AG04450 (cell line): ENCODE measurements at regions not wholly inside any gene's neighbourhood (a gene's known extent, or its start where the extent isn't known, plus 50 kb on each side); places are given as distances from the start of the nearest gene placed in this dataset.

Source experiments
- CTCF ChIA-PET: fragments of 300-600, 350-600 bp; formaldehyde crosslinking; extraction: SDS; loops from one replicate; lab custom pipeline; 2022; ENCODE audit warnings: antibody characterized with exemption, inconsistent platforms; lab: Charles Lee
- POLR2A ChIA-PET: fragments of 350-600 bp; formaldehyde crosslinking; extraction: SDS; loops from one replicate; lab custom pipeline; 2021; ENCODE audit warnings: antibody characterized with exemption, inconsistent platforms; lab: Yijun Ruan, JAX
- DNase-seq: peaks from one replicate; pipeline ENCODE4 v3.0.0-alpha.2; 2011; ENCODE audit warnings: low read depth, low spot score
- H3K27ac ChIP-seq: one replicate; pipeline ENCODE4 v1.5.1; 2012; ENCODE audit warnings: low read depth, low read length, control low read depth
- H3K27me3 ChIP-seq: one replicate; pipeline ENCODE4 v1.6.0; 2012; ENCODE audit warnings: low read length; ENCODE audit not compliant: control insufficient read depth, insufficient read depth
- H3K4me3 ChIP-seq: 2 replicates; pipeline ENCODE4 v1.5.1; 2011; ENCODE audit warnings: mild to moderate bottlenecking, low read depth, low read length, control low read depth
- H3K9me3 ChIP-seq: 2 replicates; pipeline ENCODE4 v1.5.1; 2012; ENCODE audit warnings: low read length; ENCODE audit not compliant: control insufficient read depth, insufficient read depth
- CTCF ChIP-seq: IDR thresholded peaks from 2 replicates; pipeline ENCODE4 v1.5.1; 2011; ENCODE audit warnings: low read depth, low read length, control low read depth, inconsistent platforms

DNA sequence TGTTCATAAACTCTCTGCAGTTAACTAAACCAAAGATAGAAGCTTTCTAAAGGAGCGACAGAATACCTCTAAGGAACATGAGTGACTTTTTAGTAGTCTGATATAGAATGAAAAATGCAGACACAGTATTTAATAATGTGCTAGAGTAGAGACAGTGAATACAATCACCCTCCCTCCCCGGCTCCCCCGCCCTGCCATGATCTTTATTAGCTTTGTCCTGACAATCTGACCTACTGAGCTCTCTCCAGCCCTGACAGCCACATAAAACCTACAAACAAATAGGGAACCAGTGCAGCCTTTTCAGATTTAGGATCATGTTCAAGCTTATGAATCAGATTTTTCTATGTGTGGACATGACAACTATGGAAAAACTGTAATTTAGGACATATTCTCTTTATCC is 777.6 kb upstream of the FANCL start:
- no peak for TF ChIP-seq CTCF
- H3K27ac ChIP-seq: no peak overlapping the region
- POLR2A ChIA-PET: no interaction called here
- CTCF ChIA-PET: interaction anchor here (0.5 kb wide), 1 partner anchor 909 kb away, joined by 3 read pairs; no protein-coding TSS in a partner anchor
- no peak for DNase-seq
- H3K4me3 ChIP-seq: no peak overlapping the region
- no peaks in the 10 kb centered on the region for H3K27me3 ChIP-seq
- no peaks in the 10 kb centered on the region; the same call in 1 of the 2 replicates for H3K9me3 ChIP-seq

GRCh38 chr2:59015027-59015426 is 773.9 kb upstream of the FANCL start:
- POLR2A ChIA-PET: no interaction called here
- CTCF ChIA-PET: interaction anchor here (2.5 kb wide), 1 partner anchor 10 kb away, joined by 11 read pairs; no protein-coding TSS in a partner anchor

GRCh38 chr2:59012971-59013370 is 771.8 kb upstream of the FANCL start:
- ChIA-PET CTCF (interaction anchor here (1.2 kb wide), 1 partner anchor 12 kb away, joined by 3 read pairs; no protein-coding TSS in a partner anchor), POLR2A (no interaction called here)
- no peak for TF ChIP-seq CTCF
- no peak overlapping the region for H3K27ac ChIP-seq
- no peaks in the 10 kb centered on the region for H3K27me3 ChIP-seq
- DNase-seq: no peak
- H3K4me3 ChIP-seq: no peak overlapping the region
- no peaks in the 10 kb centered on the region; the same call in 1 of the 2 replicates for H3K9me3 ChIP-seq

More at GRCh38 chr2:59015027-59015426, 773.9 kb upstream of the FANCL start:
- Histone ChIP-seq H3K4me3 (no peak overlapping the region), H3K27ac (no peak overlapping the region), H3K9me3 (no peaks in the 10 kb centered on the region; the same call in 1 of the 2 replicates), H3K27me3 (no peaks in the 10 kb centered on the region)
- DNase-seq: no peak
- TF ChIP-seq CTCF: no peak

GRCh38 chr2:59012234-59012633 is 771.1 kb upstream of the FANCL start:
- H3K27me3 ChIP-seq: no peaks in the 10 kb centered on the region
- H3K9me3 ChIP-seq: no peaks in the 10 kb centered on the region; the same call in 1 of the 2 replicates
- no peak overlapping the region for H3K4me3 ChIP-seq
- DNase-seq: no peak
- no peak for TF ChIP-seq CTCF
- POLR2A ChIA-PET: no interaction called here
- CTCF ChIA-PET: interaction anchor here (1.2 kb wide), 1 partner anchor 13 kb away, joined by 3 read pairs; no protein-coding TSS in a partner anchor
- H3K27ac ChIP-seq: no peak overlapping the region

- ChIA-PET CTCF (no interaction called here), POLR2A (no interaction called here)
- TF ChIP-seq CTCF: no peak
- H3K4me3 ChIP-seq: no peak overlapping the region
- H3K27ac ChIP-seq: no peak overlapping the region
- DNase-seq: no peak
- H3K9me3 ChIP-seq: no peaks in the 10 kb centered on the region
- H3K27me3 ChIP-seq: no peaks in the 10 kb centered on the region
Measured at GRCh38 chr2:59008950-59009349, 767.8 kb upstream of the FANCL start.
